GM12878 (cell line): ENCODE measurements at regions not wholly inside any gene's neighbourhood (a gene's known extent, or its start where the extent isn't known, plus 50 kb on each side); places are given as distances from the start of the nearest gene placed in this dataset.

Source experiments
- ATAC-seq: fragments of 200-7000 bp; cut with Tn5 transposase; 3 replicates; pipeline ENCODE4 v1.9.1; 2020; ENCODE audit warnings: mild to moderate bottlenecking, moderate library complexity
- BruUV-seq: library from RNA; stranded (reverse); fragments of 400-500 nt; replicated peaks from 2 replicates; lab custom pipeline; 2021; lab: Mats Ljungman, UMichigan
- CTCF ChIA-PET: fragments of 300-600 bp; sonication (Branson Sonifier 250); formaldehyde crosslinking; extraction: SDS; loops from one replicate; lab custom pipeline; 2021; ENCODE audit warnings: inconsistent platforms; lab: Yijun Ruan, JAX
- POLR2A ChIA-PET: fragments of 350-600 bp; formaldehyde crosslinking; extraction: SDS; loops from one replicate; lab custom pipeline; 2021; ENCODE audit warnings: inconsistent platforms; lab: Charles Lee
- RAD21 ChIA-PET: fragments of 300-600 bp; sonication (Branson Sonifier 250); formaldehyde crosslinking; loops from one replicate; lab custom pipeline; 2023; ENCODE audit warnings: antibody characterized with exemption; ENCODE audit not compliant: unreplicated experiment; lab: Charles Lee
- SMC1A ChIA-PET: fragments of 300-600 bp; sonication (Branson Sonifier 250); formaldehyde crosslinking; loops from one replicate; lab custom pipeline; 2023; ENCODE audit not compliant: unreplicated experiment, uncharacterized antibody; lab: Charles Lee
- DNase-seq: peaks from one replicate; pipeline ENCODE4 v3.0.0-alpha.2; 2011; ENCODE audit warnings: low read depth, low spot score
- FAIRE-seq: peaks from 3 replicates; lab custom pipeline; 2011; peaks lifted over from hg19 to GRCh38; lab: Jason Lieb, UNC
- H2AFZ ChIP-seq: 2 replicates; pipeline ENCODE4 v1.6.0; 2011; ENCODE audit warnings: low read depth, low read length, control low read depth; ENCODE audit not compliant: control insufficient read depth
- H3K27ac ChIP-seq: 2 replicates; pipeline ENCODE4 v1.5.1; 2011; ENCODE audit warnings: control low read depth; ENCODE audit not compliant: control insufficient read depth, insufficient read depth
- H3K27me3 ChIP-seq, 2 experiments: replicated peaks in 1 of 2; 2 replicates each; pipeline versions ENCODE4 v1.6.0 to v1.6.1; 2011; ENCODE audit warnings: low read length in 1 of 2; ENCODE audit not compliant: control insufficient read depth in 2 of 2, insufficient read depth in 2 of 2
- H3K36me3 ChIP-seq, 2 experiments: 2 replicates each; pipeline ENCODE4 v1.5.1; 2011; ENCODE audit warnings: low read length in 1 of 2; ENCODE audit not compliant: control insufficient read depth in 2 of 2, insufficient read depth in 2 of 2
- H3K4me1 ChIP-seq: 2 replicates; pipeline ENCODE4 v1.6.1; 2011; ENCODE audit warnings: mild to moderate bottlenecking, low read length, moderate library complexity, mixed read lengths; ENCODE audit not compliant: control insufficient read depth, insufficient read depth
- H3K4me2 ChIP-seq: 2 replicates; pipeline ENCODE4 v1.6.0; 2011; ENCODE audit warnings: control low read depth; ENCODE audit not compliant: control insufficient read depth, insufficient read depth
- H3K4me3 ChIP-seq: fragments of 200-600 bp; sonication (generic); 2 replicates; pipeline ENCODE4 v1.5.1; 2016
- H3K79me2 ChIP-seq: 2 replicates; pipeline ENCODE4 v1.6.0; 2011; ENCODE audit warnings: low read length; ENCODE audit not compliant: control insufficient read depth, insufficient read depth
- H3K9ac ChIP-seq: 2 replicates; pipeline ENCODE4 v1.8.0; 2011; ENCODE audit warnings: low read length, control low read depth, mixed read lengths; ENCODE audit not compliant: control insufficient read depth, insufficient read depth
- H3K9me3 ChIP-seq: replicated peaks from 3 replicates; pipeline ENCODE4 v1.5.1; 2011; ENCODE audit warnings: mild to moderate bottlenecking, low read length; ENCODE audit not compliant: control insufficient read depth, insufficient read depth
- H4K20me1 ChIP-seq: 2 replicates; pipeline ENCODE4 v1.6.0; 2011; ENCODE audit not compliant: control insufficient read depth, insufficient read depth
- BCLAF1 ChIP-seq: fragments of 450-650 bp; IDR thresholded peaks from 2 replicates; pipeline ENCODE4 v1.6.1; 2017; ENCODE audit warnings: antibody characterized with exemption, mild to moderate bottlenecking, moderate library complexity
- BRCA1 ChIP-seq: IDR thresholded peaks from 2 replicates; pipeline ENCODE4 v1.6.1; 2011; ENCODE audit warnings: low read depth, low read length, improper control_type of control experiment
- CBFB ChIP-seq: IDR thresholded peaks from 2 replicates; pipeline ENCODE4 v1.6.1; 2016; ENCODE audit warnings: antibody characterized with exemption, low read depth
- CHD1 ChIP-seq: IDR thresholded peaks from 2 replicates; pipeline ENCODE4 v1.6.1; 2012; ENCODE audit warnings: low read depth, low read length, improper control_type of control experiment
- CHD4 ChIP-seq: fragments of 200-600 bp; sonication (generic); IDR thresholded peaks from 2 replicates; pipeline ENCODE4 v1.6.1; 2016; ENCODE audit warnings: mild to moderate bottlenecking
- NFXL1 ChIP-seq: fragments of 450-650 bp; IDR thresholded peaks from 2 replicates; pipeline ENCODE4 v1.6.1; 2017; ENCODE audit warnings: antibody characterized with exemption, mild to moderate bottlenecking, borderline replicate concordance
- PBX3 ChIP-seq: IDR thresholded peaks from 2 replicates; pipeline ENCODE4 v1.6.1; 2011; ENCODE audit warnings: mild to moderate bottlenecking, low read depth, low read length, moderate library complexity; ENCODE audit not compliant: insufficient replicate concordance
- RAD21 ChIP-seq: IDR thresholded peaks from 2 replicates; pipeline ENCODE4 v1.6.1; 2011; ENCODE audit warnings: mild to moderate bottlenecking, low read depth, low read length, moderate library complexity; ENCODE audit not compliant: insufficient read depth
- RELA ChIP-seq: fragments of 450-650 bp; IDR thresholded peaks from 2 replicates; pipeline ENCODE4 v1.8.0; 2014; ENCODE audit warnings: borderline replicate concordance; ENCODE audit not compliant: partially characterized antibody
- SMC3 ChIP-seq: IDR thresholded peaks from 2 replicates; pipeline ENCODE4 v1.6.1; 2011; ENCODE audit warnings: low read length, improper control_type of control experiment, borderline replicate concordance
- WGBS: methylation state at CpG from one replicate; pipeline ENCODE4 v1.1.6; 2016; ENCODE audit warnings: low lambda C conversion rate; ENCODE audit not compliant: insufficient replicate concordance, insufficient coverage; ENCODE audit errors: missing lambda C conversion rate; 5-methylcytosine and 5-hydroxymethylcytosine counted together
- in situ Hi-C: fragments of 300-500 bp; cut with MboI; formaldehyde crosslinking; loops from 9 replicates; pipeline ENCODE4 v1.14.3; 2018; ENCODE audit warnings: mixed read lengths
- intact Hi-C: fragments of 100-400 bp; cut with micrococcal nuclease; formaldehyde crosslinking; loops from one replicate; pipeline ENCODE4 v1.14.2; 2022; ENCODE audit not compliant: unreplicated experiment

DNA sequence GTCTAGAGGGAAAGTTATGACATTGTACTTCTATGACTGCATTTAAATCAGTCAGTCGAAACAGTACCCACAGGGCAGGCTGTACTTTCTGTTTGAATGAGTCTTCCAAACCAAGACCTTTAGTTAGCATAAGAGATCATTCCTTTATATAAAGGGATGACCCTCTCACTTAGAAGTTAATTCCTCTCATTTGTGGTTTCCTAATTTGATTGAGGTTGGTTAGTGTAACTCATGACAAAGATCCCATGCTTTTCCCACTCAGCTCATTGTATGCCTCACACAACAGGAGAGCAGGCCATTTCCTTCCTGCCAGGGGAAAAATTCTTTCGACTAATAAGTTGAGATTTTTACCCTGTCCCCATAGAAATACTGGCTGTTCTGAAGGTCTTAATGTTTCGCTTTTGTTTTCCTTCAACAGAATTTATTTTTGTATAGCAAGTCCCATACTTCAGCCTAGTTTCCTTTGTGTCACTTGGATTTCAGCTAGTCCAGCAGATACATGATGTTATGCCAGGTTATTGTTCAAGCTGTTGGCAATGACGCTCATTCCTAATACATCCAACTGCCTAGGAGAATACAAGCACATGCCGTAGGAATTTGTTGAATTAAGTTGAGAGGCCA, 500.7 kb downstream of the SPATA31D1 start:
- ATAC-seq (no peak), FAIRE-seq (no peak), DNase-seq (no peak)
- H3K36me3 ChIP-seq, result no peaks in the 10 kb centered on the region
- ChIA-PET POLR2A (no interaction called here), SMC1A (interaction anchor here (1.5 kb wide), 1 partner anchor 83 kb away, joined by 3 read pairs; no protein-coding TSS in a partner anchor), RAD21 (no interaction called here), CTCF (no interaction called here)
- H3K27ac ChIP-seq, result no peak overlapping the region
- no peaks in the 10 kb centered on the region for H3K27me3 ChIP-seq
- TF ChIP-seq CHD1 (no peak), CBFB (no peak), SMC3 (no peak), BRCA1 (no peak), PBX3 (no peak), RELA (no peak), RAD21 (no peak), NFXL1 (no peak), CHD4 (no peak), BCLAF1 (no peak)
- H3K9ac ChIP-seq, result no peak overlapping the region
- no peaks in the 10 kb centered on the region for H3K9me3 ChIP-seq
- intact Hi-C loops (no loop called here), in situ Hi-C loops (no loop called here)
- H3K79me2 ChIP-seq, result no peaks in the 10 kb centered on the region
- H3K4me2 ChIP-seq, result no peak overlapping the region
- H2AFZ ChIP-seq, result no peak overlapping the region
- no TSS peak for BruUV-seq
- WGBS, result 21% methylated on average over 5 of the region's 5 CpGs
- H3K4me3 ChIP-seq, result no peak overlapping the region
- no peaks in the 10 kb centered on the region for H4K20me1 ChIP-seq
- H3K4me1 ChIP-seq, result no peaks in the 10 kb centered on the region
